ENCODE measurements at regions not wholly inside any gene's neighbourhood (a gene's known extent, or its start where the extent isn't known, plus 50 kb on each side); places are given as distances from the start of the nearest gene placed in this dataset.

DNA sequence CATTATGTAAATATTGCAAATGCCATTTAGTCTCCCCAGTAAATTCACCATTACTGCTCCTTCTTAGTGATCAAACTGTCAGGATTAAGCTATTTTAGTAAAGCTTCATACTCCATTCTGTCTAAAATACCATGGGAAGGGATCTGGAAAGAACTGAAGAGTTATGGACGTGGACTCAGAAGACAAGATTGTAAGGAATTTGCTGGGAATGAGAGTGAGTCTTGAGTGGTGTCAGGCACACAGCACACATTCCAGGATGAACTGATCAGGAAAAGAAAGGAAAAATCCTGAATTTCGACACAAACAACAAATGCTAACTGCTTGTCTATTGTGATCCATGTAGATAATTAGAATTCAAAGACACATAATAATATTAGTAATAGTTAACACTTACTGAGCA, 311.0 kb downstream of the CENPC start:
- DNase-seq: no peak
- Histone ChIP-seq H3K4me3 (no peak overlapping the region), H3K9me3 (no peaks in the 10 kb centered on the region), H3K4me1 (no peaks in the 10 kb centered on the region), H3K27me3 (no peaks in the 10 kb centered on the region), H3K27ac (no peak overlapping the region), H3K9ac (ENCODE audit: low read depth in 2 of 2, low read length in 2 of 2) (no peak overlapping the region), H3K36me3 (no peaks in the 10 kb centered on the region)
- intact Hi-C loops (cut with DNase I): no loop called here
- TF ChIP-seq, protein P1, sequence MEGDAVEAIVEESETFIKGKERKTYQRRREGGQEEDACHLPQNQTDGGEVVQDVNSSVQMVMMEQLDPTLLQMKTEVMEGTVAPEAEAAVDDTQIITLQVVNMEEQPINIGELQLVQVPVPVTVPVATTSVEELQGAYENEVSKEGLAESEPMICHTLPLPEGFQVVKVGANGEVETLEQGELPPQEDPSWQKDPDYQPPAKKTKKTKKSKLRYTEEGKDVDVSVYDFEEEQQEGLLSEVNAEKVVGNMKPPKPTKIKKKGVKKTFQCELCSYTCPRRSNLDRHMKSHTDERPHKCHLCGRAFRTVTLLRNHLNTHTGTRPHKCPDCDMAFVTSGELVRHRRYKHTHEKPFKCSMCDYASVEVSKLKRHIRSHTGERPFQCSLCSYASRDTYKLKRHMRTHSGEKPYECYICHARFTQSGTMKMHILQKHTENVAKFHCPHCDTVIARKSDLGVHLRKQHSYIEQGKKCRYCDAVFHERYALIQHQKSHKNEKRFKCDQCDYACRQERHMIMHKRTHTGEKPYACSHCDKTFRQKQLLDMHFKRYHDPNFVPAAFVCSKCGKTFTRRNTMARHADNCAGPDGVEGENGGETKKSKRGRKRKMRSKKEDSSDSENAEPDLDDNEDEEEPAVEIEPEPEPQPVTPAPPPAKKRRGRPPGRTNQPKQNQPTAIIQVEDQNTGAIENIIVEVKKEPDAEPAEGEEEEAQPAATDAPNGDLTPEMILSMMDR (IDR thresholded peaks at IDR 0.05): no peak

DNA sequence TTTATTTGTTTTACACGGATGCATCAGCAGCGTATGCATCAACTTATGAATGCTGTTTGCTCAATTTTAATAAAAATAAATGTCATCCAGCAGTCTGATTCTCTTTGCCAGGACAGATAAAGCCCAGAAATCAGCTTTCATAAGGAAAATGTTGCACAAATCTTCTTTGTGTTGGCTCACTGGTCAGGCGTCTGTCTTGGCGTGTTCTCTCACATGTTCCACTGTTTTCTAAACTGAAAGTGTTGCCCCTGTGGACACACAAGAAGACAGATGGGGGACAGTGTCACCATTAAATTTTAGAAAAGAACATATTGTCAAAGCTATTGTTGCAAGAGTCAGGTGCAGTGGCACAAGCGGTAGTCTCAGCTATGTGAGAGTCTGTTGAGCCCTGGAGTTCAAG, 316.2 kb downstream of the CENPC start:
- no peak for DNase-seq
- no peaks in the 10 kb centered on the region for H3K27me3 ChIP-seq
- no peaks in the 10 kb centered on the region for H3K4me1 ChIP-seq
- no peak overlapping the region for H3K4me3 ChIP-seq
- no peak overlapping the region for H3K27ac ChIP-seq
- H3K9me3 ChIP-seq: no peaks in the 10 kb centered on the region
- no peak overlapping the region for H3K9ac ChIP-seq (ENCODE audit: low read depth in 2 of 2, low read length in 2 of 2)
- H3K36me3 ChIP-seq: no peaks in the 10 kb centered on the region
- TF ChIP-seq, protein P1 (IDR thresholded peaks at IDR 0.05): no peak
- intact Hi-C loops (cut with DNase I): no loop called here

- Histone ChIP-seq H3K9ac (ENCODE audit: low read depth in 2 of 2, low read length in 2 of 2) (no peak overlapping the region), H3K4me1 (no peaks in the 10 kb centered on the region), H3K9me3 (no peaks in the 10 kb centered on the region), H3K27me3 (no peaks in the 10 kb centered on the region), H3K4me3 (no peak overlapping the region), H3K36me3 (no peaks in the 10 kb centered on the region), H3K27ac (no peak overlapping the region)
- TF ChIP-seq, protein P1 (IDR thresholded peaks at IDR 0.05): no peak
- intact Hi-C loops (cut with DNase I): no loop called here
- DNase-seq: no peak
These were observed 324.4 kb downstream of the CENPC start for GRCh38 chr4:67220861-67221260.

DNA sequence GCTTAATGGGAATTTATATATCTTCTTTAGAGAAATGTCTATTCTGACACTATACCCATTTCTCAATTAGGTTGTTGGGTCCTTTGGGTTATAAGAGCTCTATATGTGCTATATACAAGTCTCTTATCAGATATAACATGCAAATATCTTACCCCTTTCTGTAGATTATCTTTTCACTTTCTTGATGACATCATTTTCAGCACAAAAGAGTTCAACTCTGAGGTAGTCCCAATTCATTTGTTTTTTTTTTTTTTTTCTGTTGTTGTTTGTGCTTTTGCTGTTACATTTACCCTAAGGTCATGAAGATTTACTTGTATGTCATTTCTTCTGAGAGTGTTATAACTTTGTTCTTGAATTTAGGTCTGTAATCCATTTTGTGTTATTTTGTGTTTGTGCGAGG, 326.4 kb downstream of the CENPC start:
- H3K27ac ChIP-seq: no peak overlapping the region
- TF ChIP-seq, protein P1 (IDR thresholded peaks at IDR 0.05): no peak
- H3K9ac ChIP-seq (ENCODE audit: low read depth in 2 of 2, low read length in 2 of 2): no peak overlapping the region
- H3K4me1 ChIP-seq: no peaks in the 10 kb centered on the region
- no peak for DNase-seq
- H3K36me3 ChIP-seq: no peaks in the 10 kb centered on the region
- H3K9me3 ChIP-seq: no peaks in the 10 kb centered on the region
- intact Hi-C loops (cut with DNase I): no loop called here
- H3K4me3 ChIP-seq: no peak overlapping the region
- H3K27me3 ChIP-seq: no peaks in the 10 kb centered on the region

GRCh38 chr4:67207941-67208441, 337.3 kb downstream of the CENPC start:
- Histone ChIP-seq H3K9ac (ENCODE audit: low read depth in 2 of 2, low read length in 2 of 2) (no peak overlapping the region), H3K4me1 (no peaks in the 10 kb centered on the region), H3K9me3 (no peaks in the 10 kb centered on the region), H3K4me3 (no peak overlapping the region), H3K27ac (no peak overlapping the region), H3K27me3 (no peaks in the 10 kb centered on the region), H3K36me3 (no peaks in the 10 kb centered on the region)
- DNase-seq: no peak
- TF ChIP-seq, protein P1 (IDR thresholded peaks at IDR 0.05): no peak
- intact Hi-C loops (cut with DNase I): no loop called here

- Histone ChIP-seq H3K9me3 (no peaks in the 10 kb centered on the region), H3K9ac (ENCODE audit: low read depth in 2 of 2, low read length in 2 of 2) (no peak overlapping the region), H3K4me1 (no peaks in the 10 kb centered on the region), H3K27me3 (no peaks in the 10 kb centered on the region), H3K27ac (no peak overlapping the region), H3K4me3 (no peak overlapping the region), H3K36me3 (no peaks in the 10 kb centered on the region)
- TF ChIP-seq, protein P1 (IDR thresholded peaks at IDR 0.05): no peak
- intact Hi-C loops (cut with DNase I): no loop called here
- no peak for DNase-seq
These were observed 340.9 kb downstream of the CENPC start for GRCh38 chr4:67204441-67204840.

Measured in colonic mucosa (tissue), 4 donors.